HT-29 (cell line): ENCODE measurements at regions not wholly inside any gene's neighbourhood (a gene's known extent, or its start where the extent isn't known, plus 50 kb on each side); places are given as distances from the start of the nearest gene placed in this dataset.
"Not testable (repeated sequence)": the region's sequence is repeated elsewhere in the genome, so short reads cannot be mapped to it uniquely, and the experiment has no call there.

Experiments
- DNase-seq: peaks from one replicate; pipeline ENCODE4 v3.0.0-alpha.2; 2015; ENCODE audit warnings: low spot score

DNA sequence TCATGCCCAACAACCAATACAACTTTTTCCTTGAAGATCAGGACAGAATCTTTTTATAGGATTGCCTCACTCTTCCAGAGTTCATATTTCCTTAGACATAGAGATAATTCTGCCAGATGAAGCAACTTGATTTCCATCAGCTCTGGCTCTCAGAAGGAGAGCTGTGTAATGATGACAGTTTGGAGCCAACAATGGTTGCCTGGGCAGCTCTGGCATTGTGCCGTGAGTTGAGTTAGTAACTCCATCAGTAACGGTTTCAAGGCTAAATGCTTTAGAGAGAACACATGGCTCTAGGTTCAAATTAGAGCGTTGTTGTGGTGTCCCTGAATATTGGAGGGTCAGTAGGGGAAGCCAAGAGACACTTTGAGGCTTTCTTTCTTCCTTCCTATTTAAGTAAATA is 501.7 kb upstream of the SEL1L start:
- DNase-seq, result no peak

DNA sequence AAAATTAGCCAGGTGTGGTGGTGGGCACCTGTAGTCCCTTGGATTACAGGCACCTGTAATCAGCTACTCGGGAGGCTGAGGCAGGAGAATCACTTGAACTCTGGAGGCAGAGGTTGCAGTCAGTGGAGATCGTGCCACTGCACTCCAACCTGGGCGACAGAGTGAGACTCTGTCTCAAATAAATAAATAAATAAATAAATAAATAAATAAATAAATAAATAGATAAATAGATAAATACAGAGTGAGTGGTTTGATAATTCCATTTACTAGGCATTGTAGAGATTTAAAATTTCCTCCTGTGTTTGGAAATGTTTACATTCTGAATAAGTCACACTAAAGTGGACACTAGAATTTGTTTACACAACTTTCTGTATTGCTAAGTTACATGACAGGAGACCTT is 504.4 kb upstream of the SEL1L start:
- not testable (repeated sequence) for DNase-seq

GRCh38 chr14:82045339-82045738 is 511.7 kb upstream of the SEL1L start:
- no peak for DNase-seq

- DNase-seq, result no peak
These were observed 513.0 kb upstream of the SEL1L start for GRCh38 chr14:82046512-82047226.

DNA sequence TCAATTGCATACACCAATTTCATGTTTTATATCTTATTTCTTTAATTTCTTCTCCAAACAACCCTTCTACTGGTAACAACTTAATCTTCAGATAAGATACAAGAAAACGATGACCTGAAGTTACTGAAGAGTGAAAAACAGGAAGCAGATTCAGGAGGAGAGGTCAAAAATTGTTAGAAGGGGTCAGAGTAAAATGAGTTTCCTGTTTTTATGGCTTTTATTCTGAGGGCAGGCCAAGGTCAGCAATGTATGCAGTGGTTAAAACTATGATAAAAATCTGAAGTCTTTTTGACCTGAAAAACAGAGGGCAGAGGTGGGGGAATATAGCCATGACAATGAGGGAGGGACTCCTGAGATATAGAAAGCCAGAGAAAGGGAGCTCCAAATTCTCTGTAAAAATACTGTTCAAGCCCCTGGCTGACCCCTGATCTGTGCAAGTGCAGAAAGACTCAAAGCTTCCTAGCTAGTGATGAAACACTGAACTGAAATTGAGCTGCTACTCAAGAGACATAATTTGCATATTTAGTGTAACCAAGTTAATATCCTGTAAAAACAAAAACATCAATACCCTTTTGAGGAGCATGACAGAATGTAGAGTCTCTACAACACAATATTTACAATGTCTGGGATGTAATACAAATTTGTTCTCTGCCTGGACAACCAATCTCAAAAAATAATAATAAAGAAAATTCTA is 514.3 kb upstream of the SEL1L start:
- DNase-seq, result no peak

DNA sequence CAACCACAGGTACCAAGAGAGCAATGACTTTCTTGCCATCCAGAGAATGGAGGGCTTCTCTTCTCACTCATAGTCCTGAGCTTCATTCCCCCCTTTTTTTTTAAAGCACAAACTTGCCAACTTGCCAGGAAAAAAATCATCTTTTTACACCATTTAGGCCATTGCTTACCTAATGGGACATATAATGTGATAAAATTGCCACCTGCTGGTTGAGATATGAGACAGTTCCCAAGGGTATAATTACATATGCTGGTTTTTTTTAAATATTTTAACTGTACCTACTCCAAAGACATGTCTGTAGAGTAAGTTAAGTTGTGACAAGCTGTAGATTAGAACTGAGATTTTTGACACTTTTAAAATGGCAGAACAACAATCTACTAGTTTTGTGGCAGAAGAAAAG is 519.1 kb upstream of the SEL1L start:
- no peak for DNase-seq

- no peak for DNase-seq
These were observed 522.0 kb upstream of the SEL1L start for GRCh38 chr14:82055515-82056115.

DNA sequence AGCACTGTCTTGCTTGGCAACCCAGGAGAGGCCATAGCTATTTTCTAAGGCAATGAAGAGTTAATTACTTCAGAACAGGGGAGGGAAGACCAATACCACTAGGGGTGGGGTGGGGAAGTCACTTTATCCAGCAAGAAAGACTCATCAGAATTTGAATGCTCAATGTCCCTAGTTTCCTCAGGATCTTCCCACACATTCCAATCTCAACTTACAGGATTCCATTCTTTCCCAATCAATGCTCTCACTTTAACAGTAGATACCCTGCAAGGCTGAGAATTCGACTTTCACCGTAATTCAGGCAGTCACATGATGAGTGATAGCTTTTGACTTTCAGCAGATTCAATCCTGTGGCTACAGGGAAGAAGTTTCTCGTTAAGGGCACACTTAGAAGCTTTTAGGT is 526.6 kb upstream of the SEL1L start:
- DNase-seq, result no peak

- DNase-seq, result no peak
These were observed 533.7 kb upstream of the SEL1L start for GRCh38 chr14:82067221-82067875.

GRCh38 chr14:82070040-82070439 is 536.4 kb upstream of the SEL1L start:
- DNase-seq, result no peak

GRCh38 chr14:82070753-82071152 is 537.1 kb upstream of the SEL1L start:
- no peak for DNase-seq

DNA sequence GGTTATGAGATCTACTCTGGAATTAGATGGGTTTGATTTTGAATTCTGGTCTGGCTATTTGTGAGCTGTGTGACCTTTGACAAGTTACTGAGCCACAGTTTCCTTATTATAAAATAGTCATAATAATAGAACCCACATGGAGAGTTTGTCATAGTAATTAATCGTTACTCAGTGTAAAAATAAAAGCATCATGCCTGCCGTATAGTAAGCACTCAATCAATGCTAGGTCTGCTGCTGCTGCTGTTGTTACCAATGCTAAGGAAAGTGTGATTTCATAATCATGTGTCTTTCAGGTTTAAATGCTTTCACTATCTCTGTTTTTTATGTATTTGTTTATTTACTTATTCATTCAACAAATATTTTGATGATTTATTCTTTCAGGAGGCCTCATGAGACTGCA is 539.9 kb upstream of the SEL1L start:
- DNase-seq, result no peak

- peak; percentile 39 for DNase-seq
These were observed 541.9 kb upstream of the SEL1L start for GRCh38 chr14:82075566-82075965.

GRCh38 chr14:82079553-82079952 is 545.9 kb upstream of the SEL1L start:
- DNase-seq, result no peak

DNA sequence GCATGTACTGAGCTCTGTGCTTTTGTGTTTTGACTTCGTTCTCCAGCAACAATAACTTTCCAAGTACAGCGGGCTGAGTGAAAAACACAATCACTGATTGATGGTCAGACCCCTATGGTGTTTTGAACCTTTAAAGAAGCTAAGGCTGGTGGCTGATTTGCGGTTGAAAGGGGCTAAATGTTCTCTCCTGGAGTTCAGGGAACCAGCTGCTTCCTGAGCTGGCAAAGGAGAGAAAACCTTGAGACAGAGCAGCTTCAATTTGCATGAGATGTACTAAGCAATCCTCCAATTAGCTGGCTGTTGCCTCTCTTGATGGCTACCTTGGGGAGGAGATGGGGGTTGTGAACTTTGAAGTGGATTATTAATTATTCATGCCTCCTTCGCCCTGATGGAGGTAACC is 546.7 kb upstream of the SEL1L start:
- no peak for DNase-seq

DNA sequence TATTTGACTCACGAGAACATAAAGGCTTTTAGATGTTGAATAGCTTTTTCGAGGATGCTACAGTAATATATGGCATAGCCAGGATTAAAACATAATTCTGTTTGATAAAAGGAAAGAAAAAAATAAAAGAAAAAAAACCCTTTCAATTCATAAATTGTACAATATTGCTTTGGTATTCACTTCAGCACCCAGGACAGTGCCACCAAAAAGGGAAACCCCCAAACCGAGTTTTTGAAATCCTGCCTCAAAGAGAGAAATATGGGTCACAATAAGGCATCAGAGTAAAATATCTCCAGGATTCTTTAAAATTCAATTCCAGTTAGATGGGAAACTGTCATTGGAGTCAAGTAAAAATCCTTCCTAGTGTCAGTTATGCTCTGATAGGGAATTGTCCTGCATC is 551.2 kb upstream of the SEL1L start:
- DNase-seq, result no peak

DNA sequence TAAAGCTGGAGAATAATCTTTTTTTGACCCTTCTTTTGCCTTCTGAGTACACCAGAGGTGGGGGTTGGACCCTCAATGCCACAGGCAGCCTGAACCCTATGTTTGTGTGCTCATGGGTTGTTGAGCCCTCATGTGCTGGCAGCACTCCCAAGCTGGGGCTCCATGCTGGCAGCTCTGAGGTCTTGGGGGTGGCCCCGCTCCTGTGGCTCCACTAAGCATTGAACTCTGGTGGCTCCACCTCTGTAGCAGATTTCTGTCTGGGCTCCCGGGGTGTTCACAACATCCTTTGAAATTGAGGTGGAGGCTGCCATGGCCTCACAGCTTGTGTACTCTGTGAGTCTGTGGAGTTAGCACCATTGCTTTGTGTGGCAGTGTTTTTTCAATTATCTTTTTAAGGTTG is 557.4 kb upstream of the SEL1L start:
- no peak for DNase-seq

DNA sequence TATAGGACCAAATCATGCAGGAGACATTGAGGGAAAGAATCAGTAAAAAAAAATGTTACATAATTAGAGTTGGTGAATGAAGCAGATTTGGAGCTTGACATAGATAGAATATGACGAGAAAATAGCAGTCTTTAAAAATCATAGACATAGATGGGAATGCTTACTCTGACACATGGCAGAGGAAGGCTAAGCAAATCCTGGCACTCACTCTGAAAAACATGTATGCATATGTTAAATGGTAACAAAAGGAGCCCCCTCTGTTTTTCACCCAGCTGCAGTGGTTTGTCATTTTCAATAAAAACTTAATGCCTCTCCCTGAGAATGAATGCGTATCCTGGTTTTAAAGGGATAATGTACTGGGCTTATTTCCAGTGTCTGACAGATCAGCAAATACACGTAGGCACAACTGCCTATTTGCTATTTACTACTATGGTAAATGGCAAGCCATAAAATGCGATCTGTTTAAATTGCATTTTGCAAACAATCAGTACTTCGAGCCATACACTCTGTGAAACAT is 561.2 kb upstream of the SEL1L start:
- no peak for DNase-seq

- no peak for DNase-seq
These were observed 570.4 kb upstream of the SEL1L start for GRCh38 chr14:82104013-82104412.

DNA sequence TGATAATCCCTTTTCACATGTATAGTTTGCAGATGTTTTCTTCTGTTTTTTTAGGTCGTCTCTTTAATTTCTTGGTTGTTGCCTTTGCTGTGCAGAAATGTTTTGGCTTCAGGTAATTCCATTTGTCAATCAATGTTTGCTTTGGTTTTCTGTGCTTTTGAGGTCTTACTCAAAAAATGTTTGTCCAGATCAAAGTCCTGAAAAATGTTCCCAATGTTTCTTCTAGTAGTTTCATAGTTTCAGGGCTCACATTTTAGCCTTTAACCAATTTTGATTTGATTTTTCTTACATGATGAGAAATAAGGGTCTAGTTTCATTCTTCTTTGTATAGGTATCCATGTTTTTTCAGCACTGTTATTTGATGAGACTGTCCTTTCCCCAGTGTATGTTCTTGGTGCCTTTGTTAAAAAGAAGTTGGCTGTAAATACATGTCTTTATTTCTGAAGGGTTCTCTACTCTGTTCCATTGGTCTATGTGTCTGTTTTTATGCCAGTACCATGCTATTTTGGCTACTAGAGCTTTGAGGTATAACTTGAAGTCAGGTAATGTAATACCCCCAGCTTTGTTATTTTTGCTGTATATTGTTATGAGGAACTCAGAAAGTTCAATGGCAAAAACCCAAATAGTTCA is 578.7 kb upstream of the SEL1L start:
- no peak for DNase-seq

DNA sequence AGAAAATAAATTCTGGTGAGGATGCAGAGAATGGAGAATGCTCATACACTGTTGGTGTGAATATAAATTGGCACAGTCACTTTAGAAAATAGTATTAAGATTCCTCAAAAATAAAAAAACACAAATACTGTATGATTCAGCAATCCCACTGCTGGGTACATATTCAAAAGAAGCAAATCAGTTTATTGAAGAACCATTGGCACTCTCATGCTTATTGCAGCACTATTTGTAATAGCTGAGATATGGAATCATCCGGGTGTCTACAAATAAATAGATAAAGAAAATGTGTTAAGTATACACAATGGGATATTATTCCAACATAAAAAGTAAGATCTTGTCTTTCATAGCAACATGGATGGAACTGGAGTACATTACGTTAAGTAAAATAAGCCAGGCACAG is 579.4 kb upstream of the SEL1L start:
- DNase-seq, result no peak

- no peak for DNase-seq
These were observed 580.1 kb upstream of the SEL1L start for GRCh38 chr14:82113710-82114109.
